ENCODE measurements at regions not wholly inside any gene's neighbourhood (a gene's known extent, or its start where the extent isn't known, plus 50 kb on each side); places are given as distances from the start of the nearest gene placed in this dataset.

DNA sequence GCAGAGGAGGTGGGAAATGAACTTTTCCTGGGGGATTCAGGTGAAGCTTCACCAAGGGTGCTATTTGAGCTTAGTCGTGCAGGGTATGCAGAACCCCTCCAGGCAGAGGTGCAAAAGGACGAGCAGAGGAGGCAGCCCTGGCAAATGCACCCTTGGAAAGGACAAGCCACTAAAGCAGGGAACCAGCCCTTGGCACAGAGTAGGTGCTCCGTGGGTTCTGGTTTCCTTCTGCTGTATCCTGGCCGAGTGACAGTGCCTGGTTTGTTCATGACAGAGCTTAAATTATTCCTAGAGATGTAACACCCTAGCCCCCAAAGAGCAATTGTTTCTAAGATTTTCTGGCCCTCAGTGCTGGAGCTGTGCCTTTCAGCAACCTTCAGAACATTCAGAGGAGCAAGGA, 73.4 kb upstream of the SYT6 start:
- no peak for DNase-seq (ENCODE audit: low read depth in 2 of 2)

DNA sequence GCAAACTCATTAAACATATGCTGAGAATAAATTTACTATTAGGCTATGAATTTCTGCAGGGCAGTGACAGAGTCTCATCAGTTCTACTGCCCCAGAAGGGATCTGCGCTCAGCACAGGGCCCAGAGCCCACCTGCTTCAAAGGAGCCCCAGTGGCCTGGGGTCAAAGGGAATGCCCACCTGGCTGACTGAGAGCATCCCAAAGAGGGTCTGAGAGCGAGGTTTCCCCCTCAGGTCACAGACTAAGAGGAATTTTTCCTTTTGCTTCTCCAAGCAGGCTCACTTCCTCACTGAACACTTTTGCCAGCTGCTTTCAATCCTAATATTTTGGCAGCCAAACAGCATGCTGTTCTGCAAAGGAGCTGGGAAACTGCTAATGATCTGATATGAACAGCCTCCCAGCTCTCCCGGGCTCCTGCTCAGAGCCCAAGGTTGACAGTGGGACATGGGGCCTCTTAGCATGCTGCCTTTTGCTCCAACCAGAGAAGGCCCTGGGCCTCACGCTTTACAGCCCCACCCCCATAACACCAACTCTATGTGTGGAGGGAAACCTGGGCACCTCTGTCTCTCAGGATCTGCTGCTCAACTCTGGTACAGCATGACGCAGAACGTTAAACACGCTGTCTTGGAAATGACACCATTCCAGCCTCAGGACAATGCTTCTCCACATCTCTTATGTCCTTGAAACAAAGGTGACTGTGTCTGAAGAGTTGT, 70.7 kb upstream of the SYT6 start:
- no peak for DNase-seq (ENCODE audit: low read depth in 2 of 2)

DNA sequence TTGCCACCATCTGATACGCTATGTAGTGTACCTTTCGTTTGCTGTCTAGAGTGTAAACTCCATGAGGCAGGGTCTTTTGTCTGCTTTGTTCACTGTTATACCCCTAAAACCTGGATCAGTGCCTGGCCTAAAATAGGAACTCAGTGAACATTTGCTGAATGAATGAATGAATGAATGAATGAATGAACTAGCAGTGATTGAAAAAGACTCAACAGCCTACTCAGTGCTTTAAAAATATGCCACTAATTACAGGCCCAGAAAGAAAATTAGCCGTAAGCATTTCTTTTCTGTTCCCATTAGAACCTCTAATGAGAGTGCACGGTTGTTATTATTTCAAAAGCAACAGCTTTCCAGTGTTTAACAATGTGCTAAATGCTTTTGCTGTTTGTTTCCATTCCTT, 69.3 kb upstream of the SYT6 start:
- no peak for DNase-seq (ENCODE audit: low read depth in 2 of 2)

DNA sequence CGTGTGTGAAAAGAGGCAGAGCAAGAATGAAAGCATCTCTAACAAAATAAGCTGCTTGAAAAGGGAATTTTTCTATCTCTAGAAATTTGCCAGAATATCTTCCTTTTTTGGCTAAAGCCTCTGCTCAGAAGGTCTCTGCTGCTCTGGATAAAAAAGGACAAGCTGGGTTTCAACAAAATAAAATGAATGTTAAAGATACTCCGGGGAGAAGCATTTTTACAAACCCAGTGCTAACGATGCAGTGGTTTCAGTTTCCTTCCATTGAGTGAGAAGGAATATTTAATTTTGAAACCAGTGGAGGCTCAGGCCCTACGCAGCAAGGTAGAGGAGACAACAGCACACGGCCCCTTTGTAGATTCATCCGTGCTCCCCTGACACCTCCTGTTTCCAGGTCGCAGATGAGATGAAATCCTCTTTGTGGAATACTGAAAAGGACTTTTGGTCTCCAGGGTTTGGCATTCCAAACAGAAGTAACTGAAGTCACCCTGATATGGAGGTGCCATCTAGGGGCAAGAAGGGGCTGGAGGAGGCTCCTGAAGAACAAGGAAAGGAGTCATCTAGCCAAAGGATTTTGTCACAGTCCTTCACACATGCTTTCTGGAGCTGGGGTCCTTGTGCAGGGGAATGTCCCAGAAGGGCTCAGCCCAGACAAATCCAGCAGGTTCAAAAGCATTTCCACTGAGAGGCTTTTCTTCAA, 65.7 kb upstream of the SYT6 start:
- no peak for DNase-seq (ENCODE audit: low read depth in 2 of 2)

DNA sequence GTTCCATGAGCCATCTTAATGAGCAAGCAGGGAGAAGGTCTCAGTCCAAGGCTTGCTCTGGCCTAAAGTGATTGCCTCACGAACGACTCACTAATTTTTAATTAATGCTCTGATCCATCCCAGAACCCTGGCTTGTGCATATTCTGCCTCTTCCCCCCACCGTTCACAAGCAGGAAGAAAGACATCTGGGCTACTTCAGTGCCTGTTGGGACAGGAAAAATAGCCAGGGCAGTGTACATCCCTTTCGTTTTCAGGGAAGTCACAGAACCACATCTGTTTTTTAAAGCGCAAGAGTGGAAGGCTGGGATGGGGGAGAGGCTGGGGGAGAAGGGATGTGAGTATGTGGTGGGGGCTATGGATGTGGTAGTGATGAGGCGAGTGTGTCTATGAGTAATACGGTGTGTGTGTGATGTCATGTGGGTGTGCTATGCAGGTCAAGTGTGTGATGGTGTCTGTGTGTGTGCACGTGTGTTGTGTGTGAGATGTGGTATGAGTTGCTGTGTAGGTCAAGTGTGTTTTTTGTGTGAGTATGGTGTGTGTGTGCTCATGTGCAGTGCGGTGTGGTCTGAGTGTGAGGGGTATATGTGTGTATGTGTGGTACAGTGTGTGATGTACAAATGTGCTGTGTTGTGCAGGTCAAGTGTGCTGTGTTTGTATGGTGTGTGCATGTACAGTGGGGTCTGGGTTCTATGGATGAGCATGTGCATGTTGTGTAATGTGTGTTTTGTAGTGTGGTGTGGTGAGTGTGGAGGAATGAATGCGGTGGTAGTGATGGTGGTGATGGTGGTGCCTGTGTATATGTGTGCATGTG, 64.9 kb upstream of the SYT6 start:
- DNase-seq (ENCODE audit: low read depth in 2 of 2) = no peak

GRCh38 chr1:114216431-114217173, 62.9 kb upstream of the SYT6 start:
- no peak for DNase-seq (ENCODE audit: low read depth in 2 of 2)

GRCh38 chr1:114215436-114215835, 61.8 kb upstream of the SYT6 start:
- DNase-seq (ENCODE audit: low read depth in 2 of 2) = no peak

DNA sequence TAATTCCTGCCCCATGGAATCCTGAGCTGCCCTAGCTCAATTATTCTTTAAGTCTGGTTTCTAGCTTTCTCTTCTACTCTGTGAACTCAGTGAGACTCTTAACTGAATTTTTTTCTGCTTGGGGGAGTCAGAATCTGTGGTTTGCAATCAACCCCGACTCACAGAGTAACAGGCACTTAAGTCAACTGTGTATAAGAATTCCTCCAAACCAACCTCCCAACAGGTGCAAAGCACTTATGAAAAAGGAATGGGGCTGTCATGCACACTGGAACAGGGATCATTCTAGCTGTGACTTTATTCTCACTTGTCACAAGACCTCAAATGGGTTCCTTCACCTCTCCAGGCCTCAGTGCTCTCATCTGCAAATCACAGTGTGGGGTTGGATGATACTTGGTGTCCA, 60.3 kb upstream of the SYT6 start:
- DNase-seq (ENCODE audit: low read depth in 2 of 2) = no peak

- no peak for DNase-seq (ENCODE audit: low read depth in 2 of 2)
Measured at GRCh38 chr1:114209971-114210370, 56.3 kb upstream of the SYT6 start.

- DNase-seq (ENCODE audit: low read depth in 2 of 2) = no peak
Measured at GRCh38 chr1:114208714-114209113, 55.0 kb upstream of the SYT6 start.

GRCh38 chr1:114208106-114208505, 54.4 kb upstream of the SYT6 start:
- no peak for DNase-seq (ENCODE audit: low read depth in 2 of 2)

GRCh38 chr1:114207635-114208034, 54.0 kb upstream of the SYT6 start:
- DNase-seq (ENCODE audit: low read depth in 2 of 2) = no peak

GRCh38 chr1:114206392-114206791, 52.7 kb upstream of the SYT6 start:
- no peak for DNase-seq (ENCODE audit: low read depth in 2 of 2)

DNA sequence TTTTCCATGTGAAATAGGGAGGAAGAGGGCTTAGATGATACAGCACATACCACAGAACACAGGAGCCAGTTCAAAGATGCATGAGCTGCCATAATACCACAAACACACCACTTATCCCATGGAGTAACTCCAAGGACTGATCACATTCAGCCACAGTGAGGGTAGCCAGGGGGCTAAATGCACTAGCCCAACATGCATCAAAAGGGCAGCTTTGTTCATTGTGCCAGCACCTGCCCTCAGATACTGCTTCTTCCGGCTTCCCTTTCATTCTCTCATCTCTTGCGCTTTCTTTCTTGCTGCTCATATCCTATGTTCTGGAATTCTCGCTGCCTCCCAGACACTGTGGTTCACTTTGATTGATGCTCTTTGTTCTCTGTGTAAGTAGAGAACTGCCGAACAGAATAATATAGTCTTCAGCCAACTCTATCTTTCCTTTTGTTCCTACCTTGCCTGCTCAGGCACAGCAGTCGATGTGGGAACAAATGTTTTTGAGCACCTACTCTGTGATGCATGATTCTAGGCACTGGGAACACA, 50.0 kb upstream of the SYT6 start:
- DNase-seq (ENCODE audit: low read depth in 2 of 2) = no peak

Measured in stimulated activated CD8-positive, alpha-beta memory T cell treated with anti-CD3 and anti-CD28 coated beads, Interleukin-15, amount 100 ng/mL, for 4 hours (primary cell).